ENCODE measurements at regions not wholly inside any gene's neighbourhood (a gene's known extent, or its start where the extent isn't known, plus 50 kb on each side); places are given as distances from the start of the nearest gene placed in this dataset.

GRCh38 chr13:58782736-58783135, 1151.2 kb downstream of the PCDH17 start:
- Histone ChIP-seq H2AFZ (ENCODE audit: low read length) (no peak overlapping the region), H3K36me3 (ENCODE audit: insufficient read depth, low read length) (no peaks in the 10 kb centered on the region), H3K9me2 (replicated peaks; ENCODE audit: low read depth, low read length) (no peaks in the 10 kb centered on the region), H3K9me3 (ENCODE audit: insufficient read depth, low read depth, low read length) (no peaks in the 10 kb centered on the region), H3K4me1 (ENCODE audit: insufficient read depth, low read length, poor library complexity, severe bottlenecking) (peaks cover 26% of the 10 kb centered on the region), H3K9ac (ENCODE audit: low read depth, low read length, poor library complexity, severe bottlenecking) (no peak overlapping the region), H3K4me3 (ENCODE audit: low read length, poor library complexity, severe bottlenecking) (no peak overlapping the region), H4K20me1 (ENCODE audit: insufficient read depth, low read length, poor library complexity, severe bottlenecking) (no peaks in the 10 kb centered on the region), H3K4me2 (ENCODE audit: low read depth, low read length, poor library complexity, severe bottlenecking) (peak overlapping the region; percentile 8), H3F3A (ENCODE audit: low read depth) (no peaks in the 10 kb centered on the region), H3K79me2 (ENCODE audit: insufficient read depth, low read length) (no peaks in the 10 kb centered on the region), H3K27me3 (ENCODE audit: insufficient read depth, low read length, poor library complexity, severe bottlenecking) (no peaks in the 10 kb centered on the region)
- no peak for TF ChIP-seq EZH2phosphoT487 (IDR thresholded peaks at IDR 0.05; ENCODE audit: borderline replicate concordance)
- no peak for TF ChIP-seq CTCF (conservative IDR thresholded peaks at IDR 0.05; ENCODE audit: low read length)

- Histone ChIP-seq H3K9ac (ENCODE audit: low read depth, low read length, poor library complexity, severe bottlenecking) (no peak overlapping the region), H3K36me3 (ENCODE audit: insufficient read depth, low read length) (no peaks in the 10 kb centered on the region), H3K79me2 (ENCODE audit: insufficient read depth, low read length) (no peaks in the 10 kb centered on the region), H3K4me3 (ENCODE audit: low read length, poor library complexity, severe bottlenecking) (no peak overlapping the region), H3K9me2 (replicated peaks; ENCODE audit: low read depth, low read length) (no peaks in the 10 kb centered on the region), H2AFZ (ENCODE audit: low read length) (no peak overlapping the region), H4K20me1 (ENCODE audit: insufficient read depth, low read length, poor library complexity, severe bottlenecking) (no peaks in the 10 kb centered on the region), H3K4me1 (ENCODE audit: insufficient read depth, low read length, poor library complexity, severe bottlenecking) (no peaks in the 10 kb centered on the region), H3K4me2 (ENCODE audit: low read depth, low read length, poor library complexity, severe bottlenecking) (no peak overlapping the region), H3K27me3 (ENCODE audit: insufficient read depth, low read length, poor library complexity, severe bottlenecking) (no peaks in the 10 kb centered on the region), H3K9me3 (ENCODE audit: insufficient read depth, low read depth, low read length) (no peaks in the 10 kb centered on the region), H3F3A (ENCODE audit: low read depth) (no peaks in the 10 kb centered on the region)
- TF ChIP-seq CTCF (conservative IDR thresholded peaks at IDR 0.05; ENCODE audit: low read length) (no peak), EZH2phosphoT487 (IDR thresholded peaks at IDR 0.05; ENCODE audit: borderline replicate concordance) (no peak)
Measured at GRCh38 chr13:58792854-58793253, 1161.3 kb downstream of the PCDH17 start.

DNA sequence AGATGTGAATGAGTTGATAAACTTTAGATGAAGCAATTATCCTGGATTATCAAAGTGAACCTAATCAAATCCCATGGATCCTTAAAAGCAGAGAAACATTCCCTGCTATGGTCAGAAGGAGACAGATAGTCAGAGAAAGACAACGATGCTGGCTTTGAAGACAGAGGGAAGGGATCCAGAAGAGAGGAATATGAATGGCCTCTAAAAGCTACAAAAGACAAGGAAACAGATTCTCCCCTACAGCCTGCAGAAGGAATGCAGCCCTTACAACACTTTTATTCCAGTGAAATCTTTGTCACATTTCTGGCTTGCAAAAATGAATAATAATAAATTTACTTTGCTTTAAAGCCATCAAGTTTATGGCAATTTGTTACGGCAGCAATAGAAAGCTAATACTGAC, 1164.2 kb downstream of the PCDH17 start:
- Histone ChIP-seq H3K4me2 (ENCODE audit: low read depth, low read length, poor library complexity, severe bottlenecking) (no peak overlapping the region), H3F3A (ENCODE audit: low read depth) (no peaks in the 10 kb centered on the region), H3K36me3 (ENCODE audit: insufficient read depth, low read length) (no peaks in the 10 kb centered on the region), H3K9ac (ENCODE audit: low read depth, low read length, poor library complexity, severe bottlenecking) (no peak overlapping the region), H3K9me3 (ENCODE audit: insufficient read depth, low read depth, low read length) (no peaks in the 10 kb centered on the region), H3K9me2 (replicated peaks; ENCODE audit: low read depth, low read length) (no peaks in the 10 kb centered on the region), H3K4me3 (ENCODE audit: low read length, poor library complexity, severe bottlenecking) (no peak overlapping the region), H3K4me1 (ENCODE audit: insufficient read depth, low read length, poor library complexity, severe bottlenecking) (no peaks in the 10 kb centered on the region), H3K79me2 (ENCODE audit: insufficient read depth, low read length) (no peaks in the 10 kb centered on the region), H4K20me1 (ENCODE audit: insufficient read depth, low read length, poor library complexity, severe bottlenecking) (no peaks in the 10 kb centered on the region), H3K27me3 (ENCODE audit: insufficient read depth, low read length, poor library complexity, severe bottlenecking) (no peaks in the 10 kb centered on the region), H2AFZ (ENCODE audit: low read length) (no peak overlapping the region)
- TF ChIP-seq EZH2phosphoT487 (IDR thresholded peaks at IDR 0.05; ENCODE audit: borderline replicate concordance) (no peak), CTCF (conservative IDR thresholded peaks at IDR 0.05; ENCODE audit: low read length) (no peak)
